ENCODE measurements at regions not wholly inside any gene's neighbourhood (a gene's known extent, or its start where the extent isn't known, plus 50 kb on each side); places are given as distances from the start of the nearest gene placed in this dataset.

DNA sequence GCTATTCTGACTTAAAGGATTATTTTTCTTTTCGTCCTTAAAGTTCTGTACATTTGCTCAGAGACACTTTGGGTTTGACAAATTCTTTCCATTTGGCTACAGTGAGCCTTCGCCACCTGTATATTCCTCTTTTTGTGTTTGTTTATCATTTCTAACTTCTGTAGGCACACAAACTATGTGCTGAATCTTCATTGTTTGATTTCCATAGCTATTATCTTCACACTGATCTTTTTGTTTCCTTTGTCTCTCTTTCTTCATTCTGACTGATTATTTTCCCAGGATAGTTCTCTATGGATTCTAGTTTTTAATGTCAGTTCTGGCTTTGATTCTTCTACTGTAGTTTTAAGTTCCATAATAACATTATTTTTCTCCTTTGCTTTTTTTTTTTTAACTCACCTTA lies 350.2 kb downstream of the ZNF521 start:
- Histone ChIP-seq H3K79me1 (ENCODE audit: low read depth in 1 of 2, low read length in 2 of 2) (no peaks in the 10 kb centered on the region), H3K4me3 (ENCODE audit: insufficient read depth, low read depth, low read length) (no peak overlapping the region), H2BK15ac (ENCODE audit: low read depth, low read length) (no peak overlapping the region), H3K27ac (ENCODE audit: insufficient read depth, low read length) (no peak overlapping the region), H3K23ac (ENCODE audit: low read depth, low read length) (no peak overlapping the region), H3K9ac (ENCODE audit: low read depth, low read length) (no peak overlapping the region), H3K9me1 (ENCODE audit: insufficient read depth, low read length) (peaks cover 2% of the 10 kb centered on the region; the same call in 1 of the 2 replicates), H3K4me2 (ENCODE audit: low read depth, low read length) (no peak overlapping the region), H2AFZ (replicated peaks; ENCODE audit: low read length, poor library complexity) (no peak overlapping the region), H4K91ac (ENCODE audit: insufficient read depth, low read depth, low read length) (no peak overlapping the region), H2BK20ac (ENCODE audit: low read depth, low read length) (no peak overlapping the region), H3K27me3 (ENCODE audit: control insufficient read depth, insufficient read depth, low read length) (no peaks in the 10 kb centered on the region; the same call in 1 of the 2 replicates), H3K4ac (ENCODE audit: low read depth, low read length) (no peak overlapping the region), H3K18ac (ENCODE audit: low read depth, low read length) (no peak overlapping the region), H4K5ac (ENCODE audit: low read depth, low read length) (no peak overlapping the region), H2BK5ac (ENCODE audit: low read depth, low read length, poor library complexity, severe bottlenecking) (no peak overlapping the region), H2AK5ac (ENCODE audit: low read depth, low read length) (no peak overlapping the region), H4K20me1 (ENCODE audit: insufficient read depth, low read length) (no peaks in the 10 kb centered on the region), H3K14ac (replicated peaks; ENCODE audit: low read depth, low read length) (no peak overlapping the region), H3K4me1 (ENCODE audit: control insufficient read depth, insufficient read depth, low read length) (peaks cover 4% of the 10 kb centered on the region; the same call in 1 of the 2 replicates), H4K8ac (ENCODE audit: low read depth in 2 of 2, low read length in 2 of 2) (no peak overlapping the region), H3K9me3 (ENCODE audit: control insufficient read depth, insufficient read depth, low read length) (0 out of 2 replicates have a peak, but pooled peaks cover 2% of the 10 kb centered on the region), H3K56ac (ENCODE audit: extremely low read depth, insufficient read depth, low read length) (no peak overlapping the region), H3K36me3 (ENCODE audit: control insufficient read depth, insufficient read depth, low read length) (no peaks in the 10 kb centered on the region), H2AK9ac (replicated peaks; ENCODE audit: low read depth, low read length, poor library complexity) (no peak overlapping the region), H2BK120ac (ENCODE audit: low read depth, low read length) (no peak overlapping the region)
- DNase-seq (no peak), ATAC-seq (ENCODE audit: low read depth) (no peak)
- ChIA-PET POLR2A (ENCODE audit: unreplicated experiment) (no interaction called here), CTCF (no interaction called here)
- in situ Hi-C loops (cut with MboI; ENCODE audit: low sequenced_read_pairs) (no loop called here), dilution Hi-C loops (cut with HindIII; ENCODE audit: low sequenced_read_pairs, unreplicated experiment) (no loop called here), intact Hi-C loops (cut with micrococcal nuclease) (no loop called here)
- no peak for TF ChIP-seq RCOR1 (IDR thresholded peaks at IDR 0.05; ENCODE audit: insufficient replicate concordance, low read length)
- TF ChIP-seq, protein P1, sequence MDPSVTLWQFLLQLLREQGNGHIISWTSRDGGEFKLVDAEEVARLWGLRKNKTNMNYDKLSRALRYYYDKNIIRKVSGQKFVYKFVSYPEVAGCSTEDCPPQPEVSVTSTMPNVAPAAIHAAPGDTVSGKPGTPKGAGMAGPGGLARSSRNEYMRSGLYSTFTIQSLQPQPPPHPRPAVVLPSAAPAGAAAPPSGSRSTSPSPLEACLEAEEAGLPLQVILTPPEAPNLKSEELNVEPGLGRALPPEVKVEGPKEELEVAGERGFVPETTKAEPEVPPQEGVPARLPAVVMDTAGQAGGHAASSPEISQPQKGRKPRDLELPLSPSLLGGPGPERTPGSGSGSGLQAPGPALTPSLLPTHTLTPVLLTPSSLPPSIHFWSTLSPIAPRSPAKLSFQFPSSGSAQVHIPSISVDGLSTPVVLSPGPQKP (IDR thresholded peaks at IDR 0.05; ENCODE audit: borderline replicate concordance, low read depth, low read length): no peak
- WGBS, 2 experiments (ENCODE audit: extremely low coverage in 2 of 2, insufficient read length in 1 of 2): no CpG with 5 or more reads among the region's 2 CpGs
- BruUV-seq (replicated peaks): no TSS peak
